Cardiac septum (tissue), 1 donor: ENCODE measurements at regions not wholly inside any gene's neighbourhood (a gene's known extent, or its start where the extent isn't known, plus 50 kb on each side); places are given as distances from the start of the nearest gene placed in this dataset.

Source experiments
- DNase-seq: peaks from one replicate; pipeline ENCODE4 v3.0.0-alpha.2; 2020; ENCODE audit warnings: low spot score
- intact Hi-C: fragments of 100-400 bp; cut with DNase I; formaldehyde crosslinking; loops from one replicate; pipeline ENCODE4 v1.14.0; 2022
- donor health status: DM: no; HTN: no; CAD: no.

DNA sequence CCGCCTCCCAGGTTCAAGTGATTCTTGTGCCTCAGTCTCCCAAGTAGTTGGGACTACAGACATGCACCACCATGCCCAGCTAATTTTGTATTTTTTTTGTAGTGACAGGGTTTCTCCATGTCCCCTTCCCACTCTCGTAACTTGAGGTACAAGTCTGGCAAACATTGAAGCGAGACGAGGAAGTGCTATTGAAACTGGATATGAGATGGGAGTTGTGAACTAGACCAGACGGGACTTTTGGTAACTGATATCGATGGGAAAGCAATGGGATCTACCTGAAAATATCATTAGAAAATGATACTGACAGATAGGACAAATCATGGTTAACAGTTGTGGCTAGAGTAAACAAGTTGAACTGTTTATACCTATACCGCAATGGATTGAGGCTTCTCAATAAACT lies 95.2 kb upstream of the TRABD2B start:
- intact Hi-C loops = no loop called here
- no peak for DNase-seq

GRCh38 chr1:48089356-48089891 lies 92.2 kb upstream of the TRABD2B start:
- intact Hi-C loops = no loop called here
- no peak for DNase-seq

GRCh38 chr1:48084826-48085225 lies 87.6 kb upstream of the TRABD2B start:
- intact Hi-C loops = no loop called here
- no peak for DNase-seq

DNA sequence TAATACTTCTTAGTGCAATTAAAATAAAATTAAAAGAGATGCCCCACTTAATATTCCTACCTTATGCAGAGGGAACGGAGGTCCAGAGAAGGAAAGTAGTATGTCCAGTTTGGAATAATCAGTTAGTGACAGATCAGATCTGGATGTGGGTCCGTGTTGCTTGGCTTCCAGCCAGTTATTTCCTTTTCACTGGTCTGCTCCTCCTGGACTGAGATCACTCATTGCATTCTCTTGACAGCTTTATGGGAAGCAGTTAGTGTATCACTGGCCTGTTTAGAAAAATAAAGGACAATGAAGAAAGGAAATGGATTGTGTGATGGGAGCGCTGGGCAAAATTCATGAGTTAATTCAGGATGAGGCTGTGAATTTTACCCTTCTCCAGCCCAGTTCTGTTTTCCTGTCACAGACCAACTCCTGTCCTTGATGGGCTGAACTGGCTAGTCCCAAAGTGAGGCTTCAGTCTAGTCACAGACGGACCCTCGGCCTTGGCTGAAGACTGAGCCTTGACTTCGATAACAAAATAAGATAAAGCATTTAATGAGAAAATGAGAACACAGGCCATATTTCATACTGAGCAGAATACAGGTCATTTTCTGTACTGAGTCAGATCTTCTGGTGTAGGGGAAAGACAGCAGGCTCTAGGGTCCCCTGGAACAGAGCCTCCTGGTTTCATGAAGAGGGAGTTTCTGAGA lies 85.2 kb upstream of the TRABD2B start:
- intact Hi-C loops = no loop called here
- DNase-seq = no peak

- no peak for DNase-seq
- intact Hi-C loops = no loop called here
Measured at GRCh38 chr1:48080331-48081255, 83.4 kb upstream of the TRABD2B start.

DNA sequence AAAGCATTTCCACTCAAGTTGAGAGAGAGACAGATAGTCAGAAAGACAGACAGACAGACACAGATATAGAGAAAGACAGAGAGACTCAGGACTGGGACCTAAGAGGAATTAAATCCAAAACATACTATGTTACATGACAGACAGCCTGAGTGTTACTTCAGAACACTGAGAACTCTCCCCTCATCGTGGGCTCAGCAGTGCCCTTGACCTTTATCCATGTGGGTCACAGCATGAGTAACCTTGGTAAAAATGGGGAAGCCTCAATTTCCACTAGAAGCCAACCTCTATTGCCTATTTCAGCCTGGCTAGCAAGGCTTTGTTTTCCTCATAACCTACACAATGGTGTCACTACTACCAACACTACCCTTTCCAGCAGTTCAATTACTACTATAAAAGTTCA lies 81.9 kb upstream of the TRABD2B start:
- DNase-seq = no peak
- intact Hi-C loops = no loop called here

DNA sequence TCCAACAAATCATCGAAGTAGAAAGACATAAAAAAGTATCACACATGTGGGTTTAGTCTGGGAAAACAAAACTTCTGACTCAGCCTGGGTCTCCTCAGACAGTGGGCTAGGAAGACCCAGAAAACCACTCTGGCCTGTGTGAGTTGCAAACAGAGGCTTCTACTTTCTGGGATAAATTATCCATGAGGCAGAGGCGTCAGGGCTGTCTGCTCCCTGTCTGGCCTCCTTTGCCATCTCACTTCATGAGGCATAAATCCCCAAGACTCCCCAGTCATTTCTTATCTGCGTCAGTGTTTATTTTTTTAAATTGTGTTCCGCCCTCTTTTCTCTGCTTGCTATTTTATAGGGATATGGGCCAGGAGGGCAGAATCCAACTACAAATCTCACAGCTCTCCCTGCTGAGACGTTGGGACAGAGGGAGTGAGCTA lies 80.6 kb upstream of the TRABD2B start:
- DNase-seq = no peak

GRCh38 chr1:48076017-48076416 lies 78.8 kb upstream of the TRABD2B start:
- no peak for DNase-seq
- intact Hi-C loops = no loop called here

More for the DNA sequence above, 80.6 kb upstream of the TRABD2B start:
- intact Hi-C loops = no loop called here

- intact Hi-C loops = no loop called here
Measured at GRCh38 chr1:48073798-48074530, 76.8 kb upstream of the TRABD2B start.

GRCh38 chr1:48071513-48071912 lies 74.3 kb upstream of the TRABD2B start:
- intact Hi-C loops = no loop called here
- DNase-seq = no peak

More at GRCh38 chr1:48073798-48074530, 76.8 kb upstream of the TRABD2B start:
- DNase-seq = no peak

- intact Hi-C loops = no loop called here
- DNase-seq = no peak
Measured at GRCh38 chr1:48070396-48070750, 73.2 kb upstream of the TRABD2B start.

DNA sequence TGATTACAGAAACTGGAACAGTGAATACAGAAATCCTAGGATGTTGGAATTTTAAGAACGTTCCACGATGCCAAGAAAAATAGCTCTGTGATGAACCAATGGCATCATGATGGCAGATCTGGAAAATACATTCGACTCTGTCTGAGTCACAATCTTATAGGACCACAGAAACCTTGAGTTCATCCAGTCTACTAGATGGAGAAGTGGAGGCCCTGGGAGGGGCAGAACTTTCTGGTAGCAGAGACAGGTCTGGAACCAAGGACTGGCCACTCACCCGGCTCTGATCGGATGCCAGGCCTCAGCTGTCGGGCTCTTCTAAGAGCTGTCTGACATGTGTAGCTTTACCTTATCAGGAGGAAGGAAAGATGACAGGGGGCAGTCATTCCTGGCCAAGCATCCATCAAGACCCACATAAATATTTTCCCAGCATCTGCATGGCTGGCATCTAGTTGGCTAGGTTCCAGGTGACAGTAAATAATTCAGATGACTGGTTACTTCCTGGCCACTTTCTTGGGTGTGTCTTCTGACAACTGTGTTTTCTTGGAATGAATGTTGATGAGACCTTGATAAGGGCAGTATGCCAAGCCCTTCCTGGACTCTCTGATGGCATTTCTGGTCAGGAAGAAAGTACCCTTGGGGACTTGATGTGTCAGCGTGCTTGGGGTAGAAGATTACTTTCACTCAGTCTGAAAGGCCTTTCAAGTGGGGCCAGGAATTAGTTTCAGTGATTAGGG lies 72.6 kb upstream of the TRABD2B start:
- intact Hi-C loops = no loop called here
- DNase-seq = no peak

GRCh38 chr1:48068206-48068605 lies 71.0 kb upstream of the TRABD2B start:
- intact Hi-C loops = no loop called here
- no peak for DNase-seq

DNA sequence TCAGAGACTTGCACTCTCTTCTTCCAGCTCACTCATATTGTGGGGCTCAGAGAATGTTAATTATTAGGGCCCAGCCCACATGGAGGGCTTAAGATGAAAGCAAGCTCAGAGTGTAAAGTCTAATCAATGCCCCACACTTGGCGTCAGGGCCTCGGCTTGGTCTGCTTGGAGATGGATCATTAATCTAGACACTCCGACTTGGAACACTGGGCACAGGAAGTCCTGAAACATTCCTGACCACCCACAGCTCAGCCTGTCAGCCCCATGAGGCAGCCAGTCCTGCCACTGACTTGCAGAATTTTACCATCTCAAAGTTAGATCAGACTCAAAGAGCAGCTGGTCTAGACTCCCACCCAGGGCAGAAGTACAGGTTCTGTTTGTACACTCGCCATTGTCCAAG lies 69.8 kb upstream of the TRABD2B start:
- DNase-seq = no peak
- intact Hi-C loops = no loop called here

DNA sequence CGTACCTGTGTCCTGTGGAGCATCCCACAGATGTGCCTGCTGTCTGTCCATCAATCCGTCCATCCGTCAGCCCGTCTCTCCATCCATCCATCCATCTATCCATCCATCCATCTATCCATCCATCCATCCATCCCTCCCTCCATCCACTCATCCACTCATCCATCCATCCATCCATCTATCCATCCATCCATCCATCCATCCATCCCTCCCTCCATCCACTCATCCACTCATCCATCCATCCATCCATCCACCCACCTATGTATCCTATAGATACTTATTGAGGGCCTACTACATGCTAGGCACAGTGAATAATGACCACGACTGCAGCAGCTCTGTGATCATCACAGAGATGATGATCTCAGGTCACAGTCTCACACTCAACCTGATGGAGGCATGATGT lies 67.5 kb upstream of the TRABD2B start:
- peak; percentile 1 for DNase-seq
- intact Hi-C loops = loop anchor here (5.0 kb wide), 2 partner anchors 112 to 327 kb away; no protein-coding TSS in a partner anchor

DNA sequence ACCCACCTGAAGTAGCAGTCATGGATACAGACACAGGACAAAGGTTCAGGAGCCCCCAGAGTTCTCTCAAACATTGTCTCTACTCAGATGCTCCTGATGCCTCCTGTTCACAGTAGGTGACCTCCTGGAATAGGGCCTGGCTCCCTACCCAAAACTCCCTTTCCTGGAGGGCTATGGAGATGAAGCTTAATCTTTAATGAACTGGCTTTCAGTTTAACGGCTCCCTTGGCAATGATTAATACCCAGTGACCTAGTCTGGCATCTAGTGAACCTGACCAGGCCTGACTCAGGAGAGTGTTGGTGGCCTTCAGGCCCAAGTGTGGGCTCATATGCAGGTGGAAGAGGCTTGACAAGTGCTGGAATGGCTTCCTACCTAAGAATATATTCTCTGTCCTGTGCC lies 65.2 kb upstream of the TRABD2B start:
- intact Hi-C loops = loop anchor here (5.0 kb wide), 2 partner anchors 110 to 325 kb away; no protein-coding TSS in a partner anchor

DNA sequence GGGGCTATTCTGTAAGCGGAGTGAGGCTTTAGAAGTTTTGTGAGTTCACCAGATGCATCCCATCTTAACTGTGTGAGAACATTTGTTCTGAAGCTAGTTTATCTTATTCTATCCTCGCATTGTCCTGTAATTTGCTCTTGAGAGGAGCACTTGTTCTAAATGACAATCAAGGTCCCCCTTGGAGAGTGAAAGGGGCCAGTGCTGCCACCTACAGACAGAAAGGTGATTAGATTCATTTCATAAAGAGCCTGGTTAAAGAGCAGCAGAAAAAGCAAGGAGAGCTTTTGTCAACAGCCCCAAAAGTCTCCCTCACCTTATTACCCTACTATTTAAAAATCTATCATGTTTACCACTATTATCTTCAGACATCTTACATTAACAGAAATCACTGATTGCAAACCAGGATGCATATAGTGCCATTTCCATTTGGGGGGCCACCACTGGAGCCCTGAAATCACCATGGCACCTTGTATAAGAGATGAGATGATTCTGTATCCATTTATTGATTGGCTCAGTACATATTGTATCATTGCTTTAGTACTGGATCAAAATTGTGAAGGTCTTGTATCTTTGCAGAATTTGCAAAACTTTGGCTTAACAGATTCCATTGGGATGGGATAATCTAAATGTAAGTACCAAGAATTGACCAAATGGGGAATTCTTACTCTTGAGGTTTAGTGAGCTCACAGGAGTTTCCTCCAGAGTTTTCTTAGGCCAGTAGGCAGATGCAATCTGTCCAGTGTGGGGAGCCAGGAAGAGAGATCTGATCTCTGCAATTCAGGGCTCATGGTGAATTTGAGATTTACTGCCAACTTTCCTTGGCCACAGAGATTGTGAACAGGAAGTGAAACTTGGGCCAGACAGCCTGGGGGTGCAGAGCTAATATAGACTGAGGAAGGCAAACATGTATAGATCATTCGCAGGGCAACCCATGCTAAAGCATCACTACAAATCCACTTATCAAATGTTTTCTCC lies 64.3 kb upstream of the TRABD2B start:
- DNase-seq = no peak
- intact Hi-C loops = loop anchor here (1.0 to 5.0 kb wide), 3 partner anchors 64 to 324 kb away; partner anchors contain the start of gene TRABD2B

More for the DNA sequence above, 65.2 kb upstream of the TRABD2B start:
- peak; percentile 26 for DNase-seq

GRCh38 chr1:48059289-48059688 lies 62.1 kb upstream of the TRABD2B start:
- no peak for DNase-seq
- intact Hi-C loops = loop anchor here (10.0 kb wide), 1 partner anchor 294 kb away; no protein-coding TSS in a partner anchor
